Fibroblast of skin of back (primary cell): ENCODE measurements at regions not wholly inside any gene's neighbourhood (a gene's known extent, or its start where the extent isn't known, plus 50 kb on each side); places are given as distances from the start of the nearest gene placed in this dataset.
"Not testable (repeated sequence)": the region's sequence is repeated elsewhere in the genome, so short reads cannot be mapped to it uniquely, and the experiment has no call there.

ENCODE experiments used
- DNase-seq: peaks from one replicate; pipeline ENCODE4 v3.0.0-alpha.2; 2013

DNA sequence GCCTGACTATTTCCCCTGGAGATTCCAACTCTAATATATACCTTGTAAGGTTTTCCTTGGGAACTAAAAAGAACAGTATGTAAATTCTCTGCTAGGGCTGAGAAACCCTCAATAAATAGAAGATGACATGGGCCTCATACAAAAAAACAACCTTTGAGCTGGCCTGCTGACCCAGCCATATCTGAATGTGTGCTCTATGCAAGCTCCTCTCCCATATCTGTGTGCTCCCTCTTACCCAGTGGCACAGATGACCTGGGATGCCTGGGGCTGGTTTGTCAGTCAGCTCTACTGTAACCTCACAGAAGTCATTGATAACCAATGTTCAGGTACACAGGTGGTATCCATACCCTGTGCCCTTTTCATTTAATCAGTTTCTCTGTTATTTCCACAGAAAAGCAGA, 329.2 kb downstream of the SEC16B start:
- no peak for DNase-seq

GRCh38 chr1:177634151-177634550, 335.7 kb downstream of the SEC16B start:
- DNase-seq = not testable (repeated sequence)

- no peak for DNase-seq
These were observed 336.8 kb downstream of the SEC16B start for GRCh38 chr1:177632923-177633615.

- DNase-seq = no peak
These were observed 338.1 kb downstream of the SEC16B start for GRCh38 chr1:177631770-177632169.

DNA sequence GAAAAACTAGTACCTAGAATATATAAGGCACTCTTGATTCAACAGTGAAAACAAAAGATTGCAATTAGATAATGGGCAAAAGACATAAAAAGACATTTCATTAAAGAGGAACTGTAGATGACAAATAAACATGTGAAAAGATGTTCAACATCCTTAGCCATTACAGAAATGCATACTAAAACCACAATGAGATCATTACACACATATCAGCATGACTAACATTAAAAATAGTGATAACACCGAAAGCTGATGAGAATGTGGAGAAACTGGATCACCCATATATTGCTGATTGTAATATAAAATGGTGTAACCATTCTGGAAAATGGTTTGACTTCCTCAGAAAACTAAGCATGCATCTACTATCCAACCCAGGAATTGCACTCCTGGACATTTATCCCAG, 340.3 kb downstream of the SEC16B start:
- peak; percentile 2 for DNase-seq

- DNase-seq = no peak
These were observed 342.5 kb downstream of the SEC16B start for GRCh38 chr1:177627148-177627910.

DNA sequence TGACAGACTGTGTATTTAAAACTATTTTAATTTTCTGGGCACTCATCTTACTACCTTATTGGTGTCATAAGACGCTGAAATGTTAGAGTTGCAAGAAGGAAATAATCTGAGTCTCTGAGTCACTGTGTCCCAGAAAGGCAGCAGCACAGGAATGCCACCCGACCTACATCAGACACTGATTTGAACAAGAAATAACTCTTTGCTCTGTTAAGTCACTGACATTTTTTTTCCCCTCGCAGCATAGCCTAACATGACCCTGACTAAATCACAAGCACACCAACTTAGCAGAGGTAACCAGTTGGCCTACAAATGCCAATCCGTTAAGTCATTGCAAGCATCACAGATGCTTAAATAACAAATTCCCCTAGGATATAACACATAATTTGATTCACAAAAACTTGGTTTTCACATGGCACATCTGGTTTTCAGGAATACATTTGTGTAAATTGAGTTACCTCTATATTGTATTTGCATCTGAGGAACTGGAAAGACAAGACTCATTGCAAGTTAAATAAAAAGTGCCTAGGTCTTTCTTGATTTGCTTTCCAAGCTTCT, 349.1 kb downstream of the SEC16B start:
- peak; percentile 8 for DNase-seq

- DNase-seq = no peak
These were observed 354.6 kb downstream of the SEC16B start for GRCh38 chr1:177615251-177615650.

- no peak for DNase-seq
These were observed 358.5 kb downstream of the SEC16B start for GRCh38 chr1:177611402-177611801.

DNA sequence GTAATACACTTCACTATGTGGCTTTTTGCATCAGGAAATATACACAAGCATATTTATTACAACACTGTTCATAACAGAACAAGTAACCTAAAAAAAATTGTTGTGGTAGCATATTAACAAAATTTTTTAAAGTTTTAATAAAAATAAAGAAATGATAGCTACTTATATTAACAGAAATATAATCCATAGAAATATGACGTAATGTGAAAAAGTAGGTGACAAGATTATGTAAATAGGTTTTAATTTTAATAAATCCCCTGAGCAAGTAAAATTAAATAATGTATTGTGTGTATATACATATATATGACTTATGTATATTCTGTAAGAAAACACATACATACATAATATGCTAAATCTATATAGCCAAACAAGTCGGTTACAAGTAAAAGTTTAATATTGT, 359.9 kb downstream of the SEC16B start:
- DNase-seq = no peak

- DNase-seq = no peak
These were observed 368.9 kb downstream of the SEC16B start for GRCh38 chr1:177600936-177601335.

GRCh38 chr1:177600321-177600720, 369.5 kb downstream of the SEC16B start:
- DNase-seq = no peak

GRCh38 chr1:177597393-177597792, 372.5 kb downstream of the SEC16B start:
- no peak for DNase-seq

DNA sequence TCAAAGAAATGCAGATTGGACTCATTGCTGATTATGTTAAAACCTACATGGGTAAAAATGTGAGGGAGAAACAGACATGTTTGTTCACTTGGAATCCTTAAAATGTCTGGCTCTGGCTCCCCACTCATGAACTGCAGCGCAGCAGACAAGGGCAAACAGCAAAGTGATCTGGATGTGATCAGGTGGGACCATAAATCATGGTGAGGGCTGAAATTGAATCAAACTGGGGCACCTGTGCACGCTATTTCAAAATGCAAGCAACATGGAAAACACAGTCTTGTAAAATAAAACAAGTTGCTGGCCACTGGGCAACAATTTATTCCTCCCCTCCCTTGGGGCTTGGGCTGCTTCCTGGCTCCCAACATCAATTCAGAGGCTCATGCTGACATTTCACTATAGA, 373.4 kb downstream of the SEC16B start:
- DNase-seq = no peak

GRCh38 chr1:177593105-177593504, 376.8 kb downstream of the SEC16B start:
- DNase-seq = no peak

DNA sequence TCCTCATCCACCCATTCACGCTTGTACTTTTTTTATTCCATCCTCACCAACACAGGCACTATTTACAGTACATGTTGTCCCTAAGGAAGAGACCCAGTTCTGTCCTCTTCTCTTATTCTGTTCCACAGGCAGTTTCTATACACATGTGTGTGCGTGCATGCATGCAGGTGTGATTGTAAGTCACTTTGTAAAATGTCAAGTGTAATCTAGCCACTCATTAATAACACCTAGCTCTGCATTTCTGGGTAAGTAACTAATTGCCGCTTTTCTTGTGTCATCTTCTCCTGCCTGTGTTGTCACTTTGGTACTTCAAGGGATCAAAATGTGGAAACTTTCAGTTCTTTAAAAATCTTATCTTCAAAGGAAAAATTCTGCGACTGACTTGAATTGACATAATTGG, 377.2 kb downstream of the SEC16B start:
- DNase-seq = no peak

DNA sequence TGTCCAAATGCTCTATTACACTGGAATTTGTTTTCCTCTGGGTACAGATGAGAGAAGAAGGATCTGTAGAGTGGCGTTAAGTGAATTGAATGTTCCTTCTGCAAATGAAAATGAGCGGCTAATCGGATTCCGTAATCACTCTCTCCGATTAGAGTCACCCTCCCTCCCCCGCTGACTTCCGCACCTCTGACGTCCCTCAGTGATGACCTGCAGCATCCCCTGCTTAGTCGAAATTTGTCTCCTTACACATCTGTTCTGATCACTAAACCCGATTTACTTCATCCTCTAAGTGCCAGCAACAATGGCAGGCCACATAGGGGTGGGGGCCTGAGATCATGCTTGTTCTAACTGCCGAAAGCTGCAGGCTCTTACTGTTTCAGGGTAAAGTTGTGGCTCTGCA, 378.7 kb downstream of the SEC16B start:
- no peak for DNase-seq

DNA sequence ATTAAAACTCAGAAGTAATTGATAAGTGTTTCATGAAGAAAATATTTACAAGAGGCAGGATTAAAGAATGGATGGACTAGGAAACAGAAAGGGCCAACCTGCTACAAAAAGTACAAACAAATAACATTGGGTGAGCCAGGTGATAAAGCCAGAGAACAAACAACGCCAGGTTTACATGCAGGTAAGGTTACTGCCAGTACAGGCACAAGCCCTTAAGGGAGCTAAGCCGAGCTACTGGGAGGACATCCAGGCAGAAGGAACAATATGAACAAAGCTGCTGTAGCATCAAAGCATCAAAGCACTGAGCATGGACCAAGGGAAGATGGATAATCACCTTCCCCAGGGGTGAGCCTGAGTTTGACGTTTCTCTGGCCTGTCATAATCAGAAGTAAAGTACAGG, 380.7 kb downstream of the SEC16B start:
- DNase-seq = no peak

DNA sequence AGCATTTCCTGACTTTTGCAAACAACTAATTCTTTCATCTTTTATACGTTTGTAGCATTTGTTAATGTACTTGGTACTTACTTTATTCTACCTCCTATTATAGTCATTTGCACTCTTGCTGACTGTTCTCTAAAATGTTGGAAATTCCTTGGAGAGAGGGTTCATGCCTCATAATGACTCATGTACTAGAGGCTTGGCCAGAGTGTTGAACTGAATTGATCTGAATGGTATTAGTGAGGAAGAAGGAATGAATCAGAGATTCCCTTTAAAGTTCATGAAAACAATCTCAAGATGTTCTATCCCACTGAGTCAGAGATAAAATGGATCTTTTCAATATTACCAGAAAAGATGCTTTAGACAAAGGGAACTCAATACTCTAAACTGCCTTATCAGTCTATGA, 383.4 kb downstream of the SEC16B start:
- peak; percentile 87 for DNase-seq

- DNase-seq = no peak
These were observed 384.3 kb downstream of the SEC16B start for GRCh38 chr1:177585302-177586220.

GRCh38 chr1:177573901-177574300, 396.0 kb downstream of the SEC16B start:
- no peak for DNase-seq

- no peak for DNase-seq
These were observed 398.3 kb downstream of the SEC16B start for GRCh38 chr1:177571485-177572076.
